ENCODE measurements at regions not wholly inside any gene's neighbourhood (a gene's known extent, or its start where the extent isn't known, plus 50 kb on each side); places are given as distances from the start of the nearest gene placed in this dataset.

GRCh38 chr9:31605164-31605563 lies 779.3 kb upstream of the ACO1 start:
- DNase-seq = no peak
- intact Hi-C loops (cut with DNase I) = no loop called here
- Histone ChIP-seq H3K4me1 (no peaks in the 10 kb centered on the region), H3K27ac (no peak overlapping the region), H3K36me3 (no peaks in the 10 kb centered on the region), H3K9me3 (no peaks in the 10 kb centered on the region), H3K4me3 (replicated peaks in 1 of 3) (no peak overlapping the region), H3K27me3 (no peaks in the 10 kb centered on the region)
- TF ChIP-seq CTCF (IDR thresholded peaks at IDR 0.05) (no peak), POLR2A (IDR thresholded peaks at IDR 0.05) (no peak)
- 93 to 95% methylated on average over 2 of the region's 2 CpGs for WGBS, 2 donors

- no peak for DNase-seq
- Histone ChIP-seq H3K9me3 (no peaks in the 10 kb centered on the region), H3K27ac (no peak overlapping the region), H3K4me1 (no peaks in the 10 kb centered on the region), H3K36me3 (no peaks in the 10 kb centered on the region), H3K27me3 (no peaks in the 10 kb centered on the region), H3K4me3 (replicated peaks in 1 of 3) (no peak overlapping the region)
- intact Hi-C loops (cut with DNase I) = no loop called here
- TF ChIP-seq POLR2A (IDR thresholded peaks at IDR 0.05) = no peak
- no peak for TF ChIP-seq CTCF (IDR thresholded peaks at IDR 0.05)
- 93 to 95% methylated on average over 1 of the region's 1 CpG for WGBS, 2 donors
Measured at GRCh38 chr9:31606678-31607077, 777.8 kb upstream of the ACO1 start.

GRCh38 chr9:31608416-31608815 lies 776.0 kb upstream of the ACO1 start:
- no peaks in the 10 kb centered on the region for H3K4me1 ChIP-seq
- no peak overlapping the region for H3K27ac ChIP-seq
- H3K9me3 ChIP-seq = no peaks in the 10 kb centered on the region
- no peak for TF ChIP-seq POLR2A (IDR thresholded peaks at IDR 0.05)
- TF ChIP-seq CTCF (IDR thresholded peaks at IDR 0.05) = no peak
- H3K4me3 ChIP-seq (replicated peaks in 1 of 3) = no peak overlapping the region
- no peaks in the 10 kb centered on the region for H3K27me3 ChIP-seq
- intact Hi-C loops (cut with DNase I) = no loop called here
- DNase-seq = no peak
- H3K36me3 ChIP-seq = no peaks in the 10 kb centered on the region

GRCh38 chr9:31608881-31609280 lies 775.6 kb upstream of the ACO1 start:
- WGBS, 2 donors = 83 to 86% methylated on average over 1 of the region's 1 CpG
- H3K36me3 ChIP-seq = no peaks in the 10 kb centered on the region
- no peaks in the 10 kb centered on the region for H3K9me3 ChIP-seq
- intact Hi-C loops (cut with DNase I) = no loop called here
- no peaks in the 10 kb centered on the region for H3K4me1 ChIP-seq
- TF ChIP-seq POLR2A (IDR thresholded peaks at IDR 0.05) (no peak), CTCF (IDR thresholded peaks at IDR 0.05) (no peak)
- no peak overlapping the region for H3K4me3 ChIP-seq (replicated peaks in 1 of 3)
- H3K27me3 ChIP-seq = no peaks in the 10 kb centered on the region
- no peak for DNase-seq
- no peak overlapping the region for H3K27ac ChIP-seq

GRCh38 chr9:31612336-31613030 lies 772.0 kb upstream of the ACO1 start:
- no peaks in the 10 kb centered on the region for H3K4me1 ChIP-seq
- no peak for TF ChIP-seq CTCF (IDR thresholded peaks at IDR 0.05)
- TF ChIP-seq POLR2A (IDR thresholded peaks at IDR 0.05) = no peak
- DNase-seq = no peak
- no peak overlapping the region for H3K4me3 ChIP-seq (replicated peaks in 1 of 3)
- no peaks in the 10 kb centered on the region for H3K36me3 ChIP-seq
- intact Hi-C loops (cut with DNase I) = no loop called here
- H3K27me3 ChIP-seq = no peaks in the 10 kb centered on the region
- 85 to 98% methylated on average over 3 of the region's 3 CpGs for WGBS, 2 donors
- no peaks in the 10 kb centered on the region for H3K9me3 ChIP-seq
- no peak overlapping the region for H3K27ac ChIP-seq

Measured in thyroid gland (tissue), 4 donors.